ENCODE measurements at regions not wholly inside any gene's neighbourhood (a gene's known extent, or its start where the extent isn't known, plus 50 kb on each side); places are given as distances from the start of the nearest gene placed in this dataset.
"Not testable (repeated sequence)": the region's sequence is repeated elsewhere in the genome, so short reads cannot be mapped to it uniquely, and the experiment has no call there.

GRCh38 chr3:66633402-66634381 is 132.9 kb upstream of the LRIG1 start:
- FAIRE-seq: peak; percentile 17

GRCh38 chr3:66638717-66639116 is 137.9 kb upstream of the LRIG1 start:
- no peak for FAIRE-seq

DNA sequence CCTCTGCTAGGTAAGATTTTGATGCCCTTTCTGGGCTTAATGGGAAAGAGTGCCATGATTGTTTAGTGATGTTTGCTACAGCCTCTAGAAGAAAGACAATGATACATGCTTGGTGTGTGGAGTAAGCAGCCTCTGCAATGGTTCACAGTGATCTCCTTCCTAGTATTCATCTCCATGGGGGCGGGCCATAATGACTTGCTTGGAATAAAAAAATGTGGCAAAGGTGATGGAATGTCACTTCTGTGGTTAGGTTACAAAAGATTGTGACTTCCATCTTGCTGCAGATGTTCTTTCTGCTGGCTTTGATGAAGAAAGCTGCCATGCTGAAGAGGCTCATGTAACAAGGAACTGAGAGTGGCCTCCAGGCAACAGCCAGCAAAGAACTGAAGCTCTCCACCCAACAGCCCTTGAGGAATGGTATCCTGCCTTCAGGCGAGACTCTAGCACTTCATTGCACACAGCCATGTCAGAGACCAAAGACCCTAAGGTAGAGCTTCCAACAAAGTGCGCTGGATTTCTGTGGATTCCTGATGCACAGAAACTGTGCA is 139.1 kb upstream of the LRIG1 start:
- FAIRE-seq: no peak

GRCh38 chr3:66642019-66642418 is 141.2 kb upstream of the LRIG1 start:
- no peak for FAIRE-seq

- FAIRE-seq: no peak
These were observed 141.7 kb upstream of the LRIG1 start for GRCh38 chr3:66642484-66642883.

- no peak for FAIRE-seq
These were observed 143.7 kb upstream of the LRIG1 start for GRCh38 chr3:66644549-66644948.

DNA sequence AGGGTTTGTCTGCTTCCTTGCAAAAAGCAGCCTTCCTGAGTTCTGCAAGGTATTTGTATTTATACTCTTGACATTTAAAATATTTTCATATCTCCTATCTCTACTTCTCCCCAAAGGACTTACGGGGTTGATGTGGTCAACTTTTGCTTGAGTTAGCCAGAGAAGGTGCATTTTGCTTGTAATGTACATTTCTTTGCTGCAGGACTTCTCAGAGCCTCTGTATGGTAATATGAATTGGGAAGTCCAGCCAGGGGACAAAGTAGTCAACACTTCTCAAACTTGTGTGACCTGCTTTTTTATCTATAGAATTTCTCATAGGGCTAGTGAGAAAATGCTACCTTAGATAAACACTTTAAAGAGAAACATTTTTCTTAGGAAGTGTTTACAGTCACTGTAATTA is 148.2 kb upstream of the LRIG1 start:
- FAIRE-seq: no peak

DNA sequence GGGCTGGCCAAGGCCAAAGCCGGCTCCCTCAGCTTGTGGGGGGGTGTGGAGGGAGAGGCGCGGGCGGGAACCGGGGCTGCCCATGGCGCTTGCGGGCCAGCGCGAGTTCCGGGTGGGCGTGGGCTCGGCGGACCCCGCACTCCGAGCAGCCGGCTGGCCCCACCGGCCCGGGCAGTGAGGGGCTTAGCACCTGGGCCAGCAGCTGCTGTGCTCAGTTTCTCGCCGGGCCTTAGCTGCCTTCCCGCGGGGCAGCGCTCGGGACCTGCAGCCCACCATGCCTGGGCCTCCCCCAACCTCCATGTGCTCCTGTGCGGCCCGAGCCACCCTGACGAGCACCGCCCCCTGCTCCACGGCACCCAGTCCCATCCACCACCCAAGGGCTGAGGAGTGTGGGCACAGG is 150.7 kb upstream of the LRIG1 start:
- FAIRE-seq: not testable (repeated sequence)

- not testable (repeated sequence) for FAIRE-seq
These were observed 151.3 kb upstream of the LRIG1 start for GRCh38 chr3:66652100-66652499.

- FAIRE-seq: no peak
These were observed 154.2 kb upstream of the LRIG1 start for GRCh38 chr3:66655044-66655443.

GRCh38 chr3:66655671-66656070 is 154.8 kb upstream of the LRIG1 start:
- no peak for FAIRE-seq

- FAIRE-seq: no peak
These were observed 155.8 kb upstream of the LRIG1 start for GRCh38 chr3:66656609-66657008.

GRCh38 chr3:66659056-66659455 is 158.2 kb upstream of the LRIG1 start:
- no peak for FAIRE-seq

GRCh38 chr3:66661628-66662027 is 160.8 kb upstream of the LRIG1 start:
- no peak for FAIRE-seq

GRCh38 chr3:66662894-66663293 is 162.1 kb upstream of the LRIG1 start:
- FAIRE-seq: peak; percentile 76

- no peak for FAIRE-seq
These were observed 164.3 kb upstream of the LRIG1 start for GRCh38 chr3:66665021-66665695.

DNA sequence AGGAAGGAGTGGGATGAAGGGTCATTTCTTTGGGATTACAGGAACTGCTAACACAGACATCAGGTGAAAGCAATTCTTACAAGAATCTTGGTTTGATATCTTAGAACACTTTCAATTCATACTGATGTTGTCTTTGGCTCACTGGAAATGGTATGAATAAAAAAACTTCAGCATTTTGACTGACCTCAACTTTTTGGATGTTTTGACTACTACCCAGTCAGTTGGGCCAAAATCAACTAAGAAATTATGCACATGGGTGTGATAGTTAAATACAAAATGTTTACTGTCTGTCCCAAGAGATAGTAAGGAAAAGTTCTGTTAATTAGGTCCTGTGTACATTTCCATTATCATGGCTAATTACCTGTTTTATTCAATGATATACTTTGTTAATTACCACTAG is 165.5 kb upstream of the LRIG1 start:
- no peak for FAIRE-seq

DNA sequence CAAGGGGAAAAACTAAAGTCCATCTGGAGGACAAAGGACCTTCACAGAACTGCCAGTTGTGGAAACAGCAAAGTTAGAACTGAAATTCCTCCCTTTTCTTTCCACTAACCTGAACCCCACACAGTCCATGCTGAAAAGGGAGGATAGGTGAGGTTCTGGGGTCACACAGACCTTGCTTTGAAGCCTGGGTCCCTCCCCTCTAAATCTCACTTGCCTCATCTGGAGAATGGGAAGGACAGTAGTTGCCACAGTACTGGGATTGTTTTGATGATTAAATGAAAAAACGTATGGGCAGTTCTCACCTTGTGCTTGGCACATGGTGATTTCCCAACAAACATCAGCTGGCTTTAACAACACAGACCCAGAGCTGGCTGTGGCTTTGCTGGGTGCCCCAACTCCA is 166.4 kb upstream of the LRIG1 start:
- no peak for FAIRE-seq

DNA sequence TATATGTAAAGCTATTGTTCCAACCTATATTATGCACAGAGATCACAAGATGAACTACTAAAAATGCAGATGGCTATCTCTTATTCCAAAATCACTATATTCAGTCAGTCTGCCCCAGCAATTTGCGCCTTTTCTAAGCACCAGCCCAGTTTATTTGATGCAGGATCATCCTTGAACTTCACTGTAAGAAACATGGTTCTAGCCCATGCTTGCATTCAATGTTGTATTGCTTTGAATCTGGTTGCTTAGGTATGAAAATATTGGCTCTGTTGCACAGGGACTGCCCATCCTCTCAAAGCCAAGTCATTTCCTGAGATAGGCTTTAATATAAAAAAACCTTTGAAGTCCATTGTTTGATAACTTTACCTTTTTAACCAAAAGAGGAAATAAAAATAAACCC is 170.5 kb upstream of the LRIG1 start:
- no peak for FAIRE-seq

GRCh38 chr3:66672830-66673229 is 172.0 kb upstream of the LRIG1 start:
- no peak for FAIRE-seq

DNA sequence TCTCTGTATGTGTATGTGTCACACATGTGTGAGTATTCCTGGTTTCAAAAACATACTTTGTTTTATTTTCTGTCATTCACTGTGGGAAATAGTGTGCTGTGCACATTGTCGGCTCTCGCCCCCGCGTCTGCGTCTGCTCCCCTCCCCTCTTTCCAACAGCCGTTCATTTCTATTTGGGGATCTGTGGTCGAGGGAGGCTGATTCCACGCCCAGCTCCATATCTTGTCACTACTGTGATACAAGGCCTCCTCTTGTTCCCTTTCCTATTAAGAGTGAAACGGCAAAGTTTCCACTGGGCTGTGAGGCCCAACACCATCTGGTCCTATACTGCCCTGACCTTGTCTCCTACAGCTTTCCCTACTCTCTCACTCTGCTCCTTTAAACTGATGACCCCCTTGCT is 172.5 kb upstream of the LRIG1 start:
- no peak for FAIRE-seq

- FAIRE-seq: no peak
These were observed 174.5 kb upstream of the LRIG1 start for GRCh38 chr3:66675366-66675765.

DNA sequence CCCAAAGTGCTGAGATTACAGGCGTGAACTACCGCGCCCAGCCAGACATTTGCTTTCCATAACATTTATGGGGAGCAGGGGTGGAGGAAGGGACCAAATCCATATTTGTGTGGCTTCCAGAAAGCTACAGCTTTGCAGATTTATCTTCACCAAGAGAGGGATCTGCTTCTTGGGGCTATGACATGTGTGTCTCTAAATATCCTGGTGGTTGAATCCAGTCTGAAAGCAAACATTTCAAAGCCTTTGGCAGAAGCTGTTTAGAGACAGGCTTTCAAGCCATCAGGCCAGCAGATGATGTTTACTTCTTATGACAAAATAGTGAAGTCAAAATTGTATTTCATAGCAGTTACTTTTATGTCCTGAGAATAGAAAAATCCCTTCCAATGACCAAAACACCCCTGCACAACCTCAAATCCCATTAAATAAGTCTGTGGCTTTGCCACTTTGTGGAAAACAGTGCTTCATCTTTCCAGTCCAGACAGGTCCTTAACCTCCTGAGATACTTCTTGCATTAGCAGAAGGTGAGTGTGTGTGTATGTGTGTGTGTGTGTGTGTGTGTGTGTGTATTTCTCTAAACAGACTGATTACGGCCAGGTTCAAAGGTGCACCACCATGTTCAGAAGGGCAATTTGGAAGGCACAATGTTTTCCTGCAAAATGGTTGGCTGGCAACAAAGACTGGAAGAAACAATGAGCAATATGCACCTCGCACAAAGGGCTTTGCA is 191.4 kb upstream of the LRIG1 start:
- no peak for FAIRE-seq
